ENCODE measurements at regions not wholly inside any gene's neighbourhood (a gene's known extent, or its start where the extent isn't known, plus 50 kb on each side); places are given as distances from the start of the nearest gene placed in this dataset.
"Not testable (repeated sequence)": the region's sequence is repeated elsewhere in the genome, so short reads cannot be mapped to it uniquely, and the experiment has no call there.

DNA sequence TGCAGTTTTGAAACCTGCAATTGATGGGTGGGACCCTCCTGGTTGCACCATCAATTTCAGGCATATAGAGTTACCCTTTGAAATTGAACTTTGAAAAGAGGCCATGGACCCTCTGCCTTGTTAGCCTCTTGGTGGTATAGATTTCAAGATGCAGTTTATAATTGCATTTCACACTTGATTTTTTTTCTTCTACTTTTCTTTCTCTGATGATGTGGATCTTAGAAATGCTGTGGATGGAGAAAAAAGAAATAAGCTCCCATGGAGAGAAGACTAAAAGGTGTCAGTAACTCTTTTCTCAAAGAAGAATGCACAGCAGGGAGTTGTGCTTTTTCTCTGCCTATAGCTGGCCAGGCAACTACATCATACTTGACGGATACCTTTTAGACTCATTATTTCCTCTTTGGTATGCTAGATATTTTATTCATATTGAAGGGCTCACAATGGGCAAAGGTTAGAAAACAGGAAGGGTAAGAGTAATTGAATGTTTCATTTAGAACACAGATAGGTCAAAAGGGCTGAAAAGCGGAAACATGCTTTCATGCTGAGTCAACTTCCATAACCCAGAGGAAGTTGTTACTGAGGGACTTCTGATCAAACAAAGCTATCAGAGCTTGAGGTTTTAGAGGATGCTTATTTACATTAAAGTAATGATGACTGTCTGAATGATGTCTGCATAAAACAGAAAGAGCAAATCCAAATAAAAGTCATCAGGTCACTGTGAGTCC lies 773.2 kb upstream of the LRRN3 start:
- Histone ChIP-seq H3K4me1 (no peaks in the 10 kb centered on the region), H3K27me3 (no peaks in the 10 kb centered on the region), H3K36me3 (replicated peaks in 1 of 2; ENCODE audit: insufficient read depth in 1 of 2, low read depth in 2 of 2) (no peaks in the 10 kb centered on the region), H3K4me3 (no peak overlapping the region), H3K27ac (no peak overlapping the region), H3K9me3 (peaks cover 0 to 9% (median 0%) of the 10 kb centered on the region in 3 donors)
- 54 to 80% methylated on average over 2 of the region's 2 CpGs for WGBS, 2 donors
- intact Hi-C loops (cut with DNase I), result no loop called here
- ATAC-seq, result no peak
- no peak for DNase-seq
- TF ChIP-seq CTCF (IDR thresholded peaks at IDR 0.05), result no peak
- TF ChIP-seq POLR2A (IDR thresholded peaks at IDR 0.05), result no peak

GRCh38 chr7:110320285-110320684 lies 770.6 kb upstream of the LRRN3 start:
- H3K9me3 ChIP-seq; H3K4me3 ChIP-seq; H3K36me3 ChIP-seq (replicated peaks in 1 of 2; ENCODE audit: insufficient read depth in 1 of 2, low read depth in 2 of 2); H3K27ac ChIP-seq; H3K4me1 ChIP-seq; ATAC-seq; intact Hi-C loops (cut with DNase I); DNase-seq; H3K27me3 ChIP-seq: not testable (repeated sequence)
- WGBS, 2 donors, result 78 to 83% methylated on average over 5 of the region's 5 CpGs

DNA sequence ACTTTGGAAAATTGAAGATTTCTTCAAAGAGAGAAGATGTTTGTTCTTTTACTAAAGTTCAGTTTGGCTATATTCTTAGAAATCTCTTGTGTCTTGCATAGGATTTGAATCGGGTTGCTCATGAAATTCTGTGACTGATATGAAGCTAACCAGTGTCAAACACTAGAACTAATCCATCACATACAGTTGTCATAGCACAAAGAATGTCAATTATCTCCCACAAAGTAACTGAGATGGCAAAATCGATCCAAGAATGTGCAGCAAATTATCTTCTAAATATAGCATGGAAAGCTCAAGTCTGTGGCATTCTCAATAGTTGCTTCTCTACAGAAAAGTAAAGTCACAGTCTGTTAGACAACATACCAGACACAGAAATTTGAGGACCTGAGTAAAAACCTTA lies 768.1 kb upstream of the LRRN3 start:
- Histone ChIP-seq H3K9me3 (peaks cover 0 to 9% (median 0%) of the 10 kb centered on the region in 3 donors), H3K27me3 (no peaks in the 10 kb centered on the region), H3K36me3 (replicated peaks in 1 of 2; ENCODE audit: insufficient read depth in 1 of 2, low read depth in 2 of 2) (no peaks in the 10 kb centered on the region), H3K4me3 (no peak overlapping the region), H3K4me1 (no peaks in the 10 kb centered on the region), H3K27ac (no peak overlapping the region)
- intact Hi-C loops (cut with DNase I), result no loop called here
- TF ChIP-seq CTCF (IDR thresholded peaks at IDR 0.05) (no peak), POLR2A (IDR thresholded peaks at IDR 0.05) (no peak)
- DNase-seq, result no peak
- no peak for ATAC-seq
- WGBS, 2 donors, result 52 to 54% methylated on average over 2 of the region's 2 CpGs

- DNase-seq, result no peak
- TF ChIP-seq POLR2A (IDR thresholded peaks at IDR 0.05) (no peak), CTCF (IDR thresholded peaks at IDR 0.05) (no peak)
- no peaks in the 10 kb centered on the region for H3K36me3 ChIP-seq (replicated peaks in 1 of 2; ENCODE audit: insufficient read depth in 1 of 2, low read depth in 2 of 2)
Measured at GRCh38 chr7:110326966-110327365, 764.0 kb upstream of the LRRN3 start.

GRCh38 chr7:110336423-110336822 lies 754.5 kb upstream of the LRRN3 start:
- Histone ChIP-seq H3K4me3 (no peak overlapping the region), H3K27me3 (no peaks in the 10 kb centered on the region), H3K36me3 (replicated peaks in 1 of 2; ENCODE audit: insufficient read depth in 1 of 2, low read depth in 2 of 2) (no peaks in the 10 kb centered on the region), H3K27ac (no peak overlapping the region), H3K4me1 (no peaks in the 10 kb centered on the region), H3K9me3 (no peaks in the 10 kb centered on the region)
- DNase-seq, result no peak
- intact Hi-C loops (cut with DNase I), result no loop called here
- WGBS, 2 donors, result 14 to 19% methylated on average over 1 of the region's 1 CpG
- ATAC-seq, result no peak
- TF ChIP-seq POLR2A (IDR thresholded peaks at IDR 0.05), result no peak
- no peak for TF ChIP-seq CTCF (IDR thresholded peaks at IDR 0.05)

More at GRCh38 chr7:110326966-110327365, 764.0 kb upstream of the LRRN3 start:
- no peaks in the 10 kb centered on the region for H3K27me3 ChIP-seq
- H3K9me3 ChIP-seq, result no peaks in the 10 kb centered on the region
- no peak for ATAC-seq
- 88 to 89% methylated on average over 4 of the region's 4 CpGs for WGBS, 2 donors
- no peaks in the 10 kb centered on the region for H3K4me1 ChIP-seq
- intact Hi-C loops (cut with DNase I), result no loop called here
- H3K27ac ChIP-seq, result no peak overlapping the region
- H3K4me3 ChIP-seq, result no peak overlapping the region

All from body of pancreas (tissue), 4 donors.